GM10266 (cell line): ENCODE measurements at regions not wholly inside any gene's neighbourhood (a gene's known extent, or its start where the extent isn't known, plus 50 kb on each side); places are given as distances from the start of the nearest gene placed in this dataset.

Experiments
- DNase-seq: peaks from one replicate; pipeline ENCODE4 v3.0.0; 2012; ENCODE audit errors: extremely low spot score
- TF ChIP-seq, protein P1 (sequence below): IDR thresholded peaks from 2 replicates; pipeline ENCODE4 v1.5.1; 2012; ENCODE audit warnings: mild to moderate bottlenecking, low read depth; ENCODE audit not compliant: control insufficient read depth, insufficient read depth; ENCODE audit errors: missing control alignments

DNA sequence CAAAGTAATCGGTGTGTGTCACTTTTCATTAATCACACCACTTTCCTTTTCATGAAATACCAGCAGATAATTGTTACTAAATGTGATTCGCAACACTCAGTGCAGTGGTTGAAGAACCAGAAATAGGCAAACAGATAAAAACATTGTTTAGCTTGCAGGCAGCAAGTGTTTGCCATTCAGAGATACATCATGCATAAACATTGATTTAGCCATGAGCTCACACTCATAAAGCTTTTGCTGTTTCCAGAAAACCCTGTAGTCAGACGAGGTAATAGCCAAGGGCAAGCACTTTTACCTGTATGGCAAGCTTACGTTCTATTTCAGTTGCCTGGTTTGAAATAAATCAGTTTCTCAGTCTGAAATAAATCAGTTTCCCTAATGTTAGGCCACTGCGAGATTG is 542.0 kb upstream of the TENM3 start:
- TF ChIP-seq, protein P1, sequence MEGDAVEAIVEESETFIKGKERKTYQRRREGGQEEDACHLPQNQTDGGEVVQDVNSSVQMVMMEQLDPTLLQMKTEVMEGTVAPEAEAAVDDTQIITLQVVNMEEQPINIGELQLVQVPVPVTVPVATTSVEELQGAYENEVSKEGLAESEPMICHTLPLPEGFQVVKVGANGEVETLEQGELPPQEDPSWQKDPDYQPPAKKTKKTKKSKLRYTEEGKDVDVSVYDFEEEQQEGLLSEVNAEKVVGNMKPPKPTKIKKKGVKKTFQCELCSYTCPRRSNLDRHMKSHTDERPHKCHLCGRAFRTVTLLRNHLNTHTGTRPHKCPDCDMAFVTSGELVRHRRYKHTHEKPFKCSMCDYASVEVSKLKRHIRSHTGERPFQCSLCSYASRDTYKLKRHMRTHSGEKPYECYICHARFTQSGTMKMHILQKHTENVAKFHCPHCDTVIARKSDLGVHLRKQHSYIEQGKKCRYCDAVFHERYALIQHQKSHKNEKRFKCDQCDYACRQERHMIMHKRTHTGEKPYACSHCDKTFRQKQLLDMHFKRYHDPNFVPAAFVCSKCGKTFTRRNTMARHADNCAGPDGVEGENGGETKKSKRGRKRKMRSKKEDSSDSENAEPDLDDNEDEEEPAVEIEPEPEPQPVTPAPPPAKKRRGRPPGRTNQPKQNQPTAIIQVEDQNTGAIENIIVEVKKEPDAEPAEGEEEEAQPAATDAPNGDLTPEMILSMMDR: no peak
- no peak for DNase-seq

DNA sequence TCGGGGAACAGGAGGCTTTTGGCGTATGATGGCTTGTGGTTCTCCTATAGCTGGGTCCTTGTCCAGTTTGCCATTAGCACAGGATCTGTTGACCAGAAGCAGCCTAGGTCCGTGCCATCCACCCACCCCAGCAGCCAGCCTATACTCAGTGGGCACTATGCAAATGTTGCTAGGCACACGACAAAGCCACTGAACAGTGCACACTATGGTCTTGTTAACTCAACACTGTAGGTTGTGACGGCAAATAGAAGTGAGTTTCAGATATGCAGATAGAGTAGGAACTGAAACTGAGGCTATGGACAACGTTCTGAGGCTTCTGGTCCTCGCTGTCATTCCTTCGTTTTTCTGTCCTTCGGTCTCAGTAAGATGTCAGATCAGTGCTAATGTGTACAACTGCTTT is 541.3 kb upstream of the TENM3 start:
- TF ChIP-seq, protein P1: no peak

DNA sequence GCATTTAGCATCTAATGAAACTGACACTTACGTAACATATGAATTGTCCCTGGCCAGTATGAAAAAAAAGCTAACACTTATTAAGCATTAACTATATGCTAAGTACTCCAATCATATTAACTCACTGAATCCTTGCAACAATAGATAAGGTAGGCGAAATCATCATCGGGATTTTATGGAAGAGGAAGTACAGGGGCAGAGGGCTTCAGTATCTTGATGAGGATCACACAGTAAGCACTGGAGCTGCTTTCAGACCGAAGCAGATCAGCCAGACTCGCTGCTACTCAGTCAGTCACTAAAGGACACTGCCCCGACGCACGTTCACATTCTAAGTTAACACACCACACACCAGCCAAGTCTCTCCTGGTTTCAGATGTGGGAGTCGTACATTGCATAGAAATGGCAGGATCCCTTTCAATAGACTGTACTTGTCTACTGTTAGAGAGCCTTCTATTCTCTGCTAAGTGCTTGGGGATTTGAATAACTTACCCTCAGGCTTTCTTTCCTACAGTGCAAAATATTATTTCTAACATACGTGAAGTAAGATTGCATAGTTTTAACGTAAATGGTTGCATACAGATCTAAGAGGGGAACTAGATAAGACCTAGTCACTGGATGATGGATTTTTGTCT is 540.2 kb upstream of the TENM3 start:
- TF ChIP-seq, protein P1: no peak
- no peak for DNase-seq

More for the DNA sequence above, 541.3 kb upstream of the TENM3 start:
- no peak for DNase-seq

DNA sequence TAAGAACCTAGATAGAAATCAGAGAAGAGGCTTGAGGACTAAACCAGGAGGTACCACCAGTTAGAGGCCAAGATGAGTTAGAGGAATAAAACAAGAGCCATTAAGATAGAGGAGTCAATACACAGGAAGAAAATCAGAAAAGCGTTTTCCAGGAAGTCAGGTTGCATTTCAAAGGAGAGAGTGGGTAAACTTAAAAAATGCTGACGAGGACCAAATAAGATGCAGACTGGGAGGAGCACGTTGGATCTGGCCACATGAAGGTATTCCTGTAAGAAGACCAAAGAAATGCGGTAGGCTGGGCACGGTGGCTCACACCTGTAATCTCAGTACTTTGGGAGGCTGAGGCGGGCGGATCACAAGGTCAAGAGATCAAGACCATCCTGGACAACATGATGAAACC is 533.1 kb upstream of the TENM3 start:
- TF ChIP-seq, protein P1: no peak
- DNase-seq: no peak

DNA sequence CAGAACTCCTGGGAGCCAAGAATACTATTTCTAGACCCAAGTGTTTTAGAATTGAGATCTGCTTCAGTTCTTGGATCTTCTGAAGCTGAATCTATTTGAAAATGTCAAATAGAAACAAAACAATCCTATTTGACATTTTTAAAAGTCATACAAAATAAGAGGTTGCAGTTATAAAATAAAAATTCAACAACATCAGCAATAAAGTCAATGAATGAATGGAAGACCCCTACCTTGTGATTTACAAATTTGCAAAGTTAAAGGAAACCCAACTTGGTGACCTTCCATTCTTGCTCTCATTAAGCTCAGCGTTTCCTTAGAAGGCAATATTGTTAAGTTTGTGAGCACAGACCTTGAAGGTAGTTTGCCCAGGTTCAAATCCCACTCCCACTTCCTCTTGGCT is 531.8 kb upstream of the TENM3 start:
- no peak for DNase-seq
- TF ChIP-seq, protein P1: no peak

DNA sequence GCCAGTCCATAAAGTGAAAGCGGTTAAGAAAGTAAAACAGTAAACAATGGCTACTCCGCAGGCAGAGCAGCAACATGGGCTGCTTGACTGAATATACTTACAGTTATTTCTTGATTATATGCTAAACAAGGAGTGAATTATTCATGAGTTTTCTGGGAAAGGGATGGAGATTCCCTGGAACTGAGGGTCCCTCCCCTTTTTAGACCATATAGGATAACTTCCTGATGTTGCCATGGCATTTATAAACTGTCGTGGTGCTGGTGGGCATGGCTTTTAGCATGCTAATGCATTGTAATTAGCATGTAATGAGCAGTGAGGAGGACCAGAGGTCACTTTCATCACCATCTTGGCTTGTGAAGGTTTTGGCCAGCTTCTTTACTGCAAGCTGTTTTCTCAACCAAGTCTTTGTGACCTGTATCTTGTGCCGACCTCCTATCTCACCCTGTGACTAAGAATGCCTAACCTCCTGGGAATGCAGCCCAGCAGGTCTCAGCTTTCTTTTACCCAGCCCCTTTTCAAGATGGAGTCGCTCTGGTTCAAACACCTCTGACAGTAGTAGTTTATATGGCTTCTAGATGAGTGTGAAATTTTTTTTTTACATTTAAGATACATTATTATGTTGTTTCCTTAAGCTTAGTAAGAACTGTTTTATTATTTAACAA is 514.8 kb upstream of the TENM3 start:
- DNase-seq: no peak
- TF ChIP-seq, protein P1: no peak

DNA sequence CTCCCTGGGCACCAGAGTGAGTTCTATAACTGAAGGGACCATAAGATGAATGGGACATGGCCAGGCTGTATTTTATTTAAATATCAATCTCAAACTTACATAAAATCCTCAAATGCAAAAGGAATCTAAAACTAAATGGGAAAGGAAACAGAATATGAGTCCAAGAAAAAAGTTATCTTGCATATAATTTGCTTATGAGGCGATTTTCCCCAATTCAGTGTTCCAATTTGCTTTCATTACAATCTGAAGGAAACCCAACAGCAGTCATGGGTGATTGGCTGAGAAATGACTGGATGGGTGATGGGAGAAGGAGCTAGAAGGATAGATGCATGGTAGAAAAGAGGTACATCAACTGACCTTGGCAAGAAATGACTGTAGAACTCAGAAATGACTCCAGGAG is 511.3 kb upstream of the TENM3 start:
- TF ChIP-seq, protein P1: no peak

More for the DNA sequence above, 511.3 kb upstream of the TENM3 start:
- DNase-seq: no peak
